Right ventricle myocardium superior (tissue), 1 donor: ENCODE measurements at regions not wholly inside any gene's neighbourhood (a gene's known extent, or its start where the extent isn't known, plus 50 kb on each side); places are given as distances from the start of the nearest gene placed in this dataset.
"Not testable (repeated sequence)": the region's sequence is repeated elsewhere in the genome, so short reads cannot be mapped to it uniquely, and the experiment has no call there.

Source experiments
- ATAC-seq: fragments of 200-7000 bp; cut with Tn5 transposase; one replicate; pipeline ENCODE4 v1.9.1; 2020; ENCODE audit warnings: mild to moderate bottlenecking; ENCODE audit not compliant: poor library complexity
- DNase-seq: peaks from one replicate; pipeline ENCODE4 v3.0.0-alpha.2; 2020
- intact Hi-C: fragments of 100-400 bp; cut with DNase I; formaldehyde crosslinking; loops from one replicate; pipeline ENCODE4 v1.11.2; 2022
- donor health status: DM: no; HTN: yes; CAD: no; lungs with severe emphysema.

GRCh38 chr12:31162896-31163560 is 89.4 kb downstream of the DDX11 start:
- ATAC-seq, intact Hi-C loops, DNase-seq: not testable (repeated sequence)

GRCh38 chr12:31174293-31174692 is 100.6 kb downstream of the DDX11 start:
- intact Hi-C loops, ATAC-seq, DNase-seq: not testable (repeated sequence)

GRCh38 chr12:31177514-31177913 is 103.9 kb downstream of the DDX11 start:
- intact Hi-C loops, ATAC-seq, DNase-seq: not testable (repeated sequence)

DNA sequence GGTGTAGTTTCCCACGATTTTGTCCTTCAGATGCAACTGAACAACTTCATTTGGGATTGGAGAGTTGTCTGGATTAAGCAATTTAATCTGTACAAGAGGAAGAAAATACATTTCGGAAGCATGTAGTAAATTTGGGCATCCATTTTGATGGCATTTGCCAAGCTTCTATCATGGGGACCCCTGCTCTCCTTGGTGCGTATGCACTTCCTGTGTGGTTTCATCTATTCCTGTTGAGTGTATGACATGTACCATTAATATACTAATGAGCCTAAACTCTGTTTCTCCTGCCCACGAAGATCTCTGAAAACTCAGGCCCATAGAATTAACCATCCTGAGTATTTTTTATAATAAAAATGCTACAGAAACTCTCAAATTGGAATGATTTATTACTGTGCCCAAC is 105.2 kb downstream of the DDX11 start:
- DNase-seq, intact Hi-C loops, ATAC-seq: not testable (repeated sequence)

DNA sequence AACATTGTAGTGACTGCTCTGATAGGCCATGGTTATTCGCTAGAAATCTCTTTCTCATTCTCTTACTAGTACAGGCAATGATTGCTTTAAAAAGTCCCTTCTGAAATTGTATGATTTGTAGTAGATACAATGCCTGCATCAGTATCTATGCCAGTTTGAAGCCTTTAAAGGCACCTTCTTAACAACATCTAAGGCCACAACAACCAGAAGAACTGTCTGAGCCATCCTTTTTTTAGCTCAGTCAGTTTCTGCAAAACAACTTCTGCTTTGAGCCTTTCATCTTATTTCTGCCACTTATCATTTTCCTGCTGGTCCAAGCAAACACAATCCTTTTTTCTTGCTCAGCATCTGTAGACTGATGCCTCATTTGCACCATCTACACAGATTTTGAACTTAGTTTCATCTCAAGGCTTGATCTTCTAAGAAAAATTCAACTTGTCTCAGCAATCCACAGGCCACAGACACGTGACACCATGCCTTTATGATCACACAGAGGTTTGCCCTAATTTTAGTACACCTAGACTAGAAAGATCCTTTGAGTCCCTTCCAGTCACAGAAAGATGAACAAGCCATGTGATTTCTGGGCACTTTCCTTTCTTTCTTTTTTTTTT is 106.1 kb downstream of the DDX11 start:
- ATAC-seq, intact Hi-C loops, DNase-seq: not testable (repeated sequence)

GRCh38 chr12:31182571-31182970 is 108.9 kb downstream of the DDX11 start:
- intact Hi-C loops, ATAC-seq, DNase-seq: not testable (repeated sequence)

GRCh38 chr12:31183107-31183506 is 109.4 kb downstream of the DDX11 start:
- ATAC-seq, DNase-seq, intact Hi-C loops: not testable (repeated sequence)

DNA sequence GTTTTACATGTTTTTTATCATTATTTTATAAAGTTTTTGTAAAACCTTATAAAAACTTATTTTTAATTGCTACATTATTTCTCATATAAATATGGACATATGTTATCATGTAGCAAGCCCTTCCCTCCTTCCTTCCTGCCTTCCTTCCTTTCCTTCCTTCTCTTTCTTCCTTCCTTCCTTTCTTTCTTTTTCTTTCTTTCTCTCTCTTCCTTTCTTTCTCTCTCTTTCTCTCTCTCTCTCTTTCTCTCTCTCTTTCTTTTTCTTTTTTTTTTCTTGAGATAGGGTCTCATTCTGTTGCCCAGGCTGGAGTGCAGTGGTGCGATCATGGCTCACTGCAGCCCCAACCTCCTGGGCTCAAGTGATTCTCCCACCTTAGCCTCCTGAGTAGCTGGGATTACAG is 110.2 kb downstream of the DDX11 start:
- intact Hi-C loops, ATAC-seq: not testable (repeated sequence)

DNA sequence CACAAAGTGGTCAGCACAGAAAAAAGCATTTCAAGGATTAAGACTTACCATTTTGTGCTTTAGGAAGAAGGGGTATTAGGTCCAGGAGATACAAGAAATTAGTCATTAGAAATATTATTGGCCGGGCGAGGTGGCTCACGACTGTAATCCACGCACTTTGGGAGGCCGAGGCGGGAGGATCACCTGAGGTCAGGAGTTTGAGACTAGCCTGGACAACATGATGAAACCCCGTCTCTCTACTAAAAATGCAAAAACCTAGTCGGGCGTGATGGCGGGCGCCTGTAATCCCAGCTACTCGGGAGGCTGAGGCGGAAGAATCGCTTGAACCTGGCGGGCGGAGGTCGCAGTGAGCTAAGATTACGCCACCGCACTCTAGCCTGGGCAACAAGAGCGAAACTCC is 111.0 kb downstream of the DDX11 start:
- DNase-seq, intact Hi-C loops, ATAC-seq: not testable (repeated sequence)

More for the DNA sequence above, 110.2 kb downstream of the DDX11 start:
- DNase-seq: not testable (repeated sequence)

DNA sequence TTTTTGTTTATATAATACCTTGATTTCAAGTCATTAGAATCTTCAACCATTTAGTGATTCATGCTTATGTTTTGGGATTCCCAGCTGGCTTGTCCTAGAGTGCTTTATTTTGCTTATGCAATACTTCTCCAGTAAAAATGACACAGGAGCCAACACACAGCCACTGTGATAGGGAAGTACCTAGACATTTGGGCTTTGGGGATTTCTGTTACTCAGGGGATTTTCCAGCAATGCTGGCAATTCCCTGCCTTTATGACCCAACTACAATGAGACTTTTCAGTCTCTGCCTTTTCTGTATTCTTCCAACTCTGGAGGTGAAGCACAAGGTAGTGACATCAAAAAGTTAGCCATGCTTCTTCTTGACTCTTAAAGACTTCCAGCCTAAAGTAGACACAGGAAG is 119.0 kb downstream of the DDX11 start:
- intact Hi-C loops, DNase-seq, ATAC-seq: not testable (repeated sequence)

DNA sequence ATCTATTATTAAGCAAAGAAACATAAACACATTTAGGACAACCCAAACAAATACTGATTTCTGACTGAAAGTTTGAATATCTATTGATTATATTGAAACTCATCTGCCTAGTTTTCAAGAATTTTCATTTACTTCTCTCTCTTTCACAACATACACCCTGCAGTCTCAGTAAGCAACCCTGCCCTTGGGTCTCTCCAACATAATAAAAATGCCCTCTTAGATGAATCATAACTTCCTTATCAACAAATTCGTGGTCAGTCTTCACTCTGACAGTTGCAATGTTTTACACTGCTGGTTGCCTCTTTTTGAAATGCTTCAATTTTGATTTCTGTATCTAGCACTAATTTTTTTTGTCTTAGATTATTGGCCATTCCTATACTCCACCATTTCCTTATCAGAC is 122.0 kb downstream of the DDX11 start:
- intact Hi-C loops, DNase-seq, ATAC-seq: not testable (repeated sequence)

GRCh38 chr12:31199476-31199875 is 125.8 kb downstream of the DDX11 start:
- intact Hi-C loops, DNase-seq, ATAC-seq: not testable (repeated sequence)

- DNase-seq (no peak), ATAC-seq (peak; percentile 61)
- intact Hi-C loops: no loop called here
Measured at GRCh38 chr12:31201382-31201781, 124.6 kb downstream of the SINHCAF start.

- intact Hi-C loops: no loop called here
- no peak for ATAC-seq
- no peak for DNase-seq
Measured at GRCh38 chr12:31203261-31203660, 122.7 kb downstream of the SINHCAF start.

GRCh38 chr12:31205054-31205453 is 120.9 kb downstream of the SINHCAF start:
- intact Hi-C loops: no loop called here
- ATAC-seq (peak; percentile 64), DNase-seq (no peak)

DNA sequence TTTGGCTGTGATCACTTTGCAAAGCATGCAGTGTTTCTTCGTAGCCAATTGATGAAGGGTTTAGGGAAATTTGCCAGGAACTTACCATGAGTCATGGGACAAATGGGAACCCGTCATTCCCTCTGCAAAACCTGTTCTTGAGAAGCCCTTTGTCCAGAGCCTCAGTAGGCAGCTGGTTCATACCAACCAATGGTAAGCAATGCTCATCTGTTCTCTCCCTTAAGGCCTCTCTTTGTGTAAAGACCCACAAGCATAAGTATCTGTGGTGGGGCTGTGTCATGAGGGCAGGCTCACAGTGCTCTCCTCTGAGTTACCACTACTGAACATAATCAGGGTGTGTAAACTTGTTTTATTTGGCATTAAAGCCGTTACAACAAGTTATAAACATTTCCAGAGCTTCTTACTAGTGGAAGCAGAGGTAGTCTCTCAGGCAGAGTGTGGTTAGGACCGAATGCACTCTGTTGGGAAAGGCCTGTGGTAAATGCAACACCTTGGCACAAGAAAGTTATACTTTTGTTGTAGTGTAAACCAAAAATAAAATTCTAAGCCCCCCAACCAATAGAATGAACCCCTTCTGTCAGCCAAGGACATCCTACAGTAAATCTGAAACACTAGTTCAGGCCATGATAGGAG is 119.8 kb downstream of the SINHCAF start:
- DNase-seq (no peak), ATAC-seq (peak; percentile 85)
- intact Hi-C loops: no loop called here

- ATAC-seq (no peak), DNase-seq (no peak)
- intact Hi-C loops: no loop called here
Measured at GRCh38 chr12:31207799-31208465, 118.0 kb downstream of the SINHCAF start.

DNA sequence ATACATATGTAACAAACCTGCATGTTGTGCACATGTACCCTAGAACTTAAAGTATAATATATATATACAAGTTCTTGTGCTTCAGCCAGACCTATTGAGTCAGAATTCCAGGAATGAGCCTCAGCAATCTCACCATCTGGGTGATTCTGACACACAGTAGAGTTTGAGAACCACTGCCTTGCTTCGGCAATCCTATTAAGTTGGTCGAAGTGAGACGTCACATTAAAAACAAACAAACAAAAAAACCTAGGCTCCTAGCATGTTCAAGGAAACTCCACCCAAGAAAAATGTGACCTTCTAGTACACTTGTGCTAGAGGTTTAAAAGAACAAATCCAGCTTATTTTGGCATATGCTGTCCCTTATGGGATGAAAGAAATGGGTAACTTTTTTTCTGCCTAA is 115.8 kb downstream of the SINHCAF start:
- ATAC-seq (no peak), DNase-seq (no peak)
- intact Hi-C loops: no loop called here

DNA sequence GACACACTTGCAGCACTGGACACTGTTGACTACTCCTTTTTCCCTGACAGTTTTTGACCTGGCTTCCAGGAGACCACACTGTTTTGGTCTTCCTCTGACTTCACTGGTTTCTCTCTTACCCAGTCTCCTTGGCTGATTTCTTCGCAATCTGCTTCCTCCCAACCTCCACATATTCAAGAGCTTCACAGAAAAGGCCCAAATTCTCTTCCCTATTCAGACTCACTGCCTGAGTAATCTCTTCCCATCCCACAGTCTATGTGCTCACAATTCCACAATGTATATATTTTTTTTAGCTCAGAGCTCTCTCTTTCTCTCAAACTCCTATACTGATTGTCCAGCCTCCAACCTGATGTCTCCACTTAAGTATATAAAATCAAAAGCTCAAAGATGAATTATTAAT is 115.4 kb downstream of the SINHCAF start:
- intact Hi-C loops: no loop called here
- DNase-seq (no peak), ATAC-seq (no peak)
